Astrocyte (in vitro differentiated cells and primary cell): ENCODE measurements at regions not wholly inside any gene's neighbourhood (a gene's known extent, or its start where the extent isn't known, plus 50 kb on each side); places are given as distances from the start of the nearest gene placed in this dataset.
"Not testable (repeated sequence)": the region's sequence is repeated elsewhere in the genome, so short reads cannot be mapped to it uniquely, and the experiment has no call there.

Source experiments
- DNase-seq: peaks from one replicate; pipeline ENCODE4 v3.0.0-alpha.2; 2010; ENCODE audit warnings: low read depth
- FAIRE-seq: peaks from 2 replicates; lab custom pipeline; 2011; peaks lifted over from hg19 to GRCh38; lab: Jason Lieb, UNC
- H2AFZ ChIP-seq: 2 replicates; pipeline ENCODE4 v1.6.0; 2012; ENCODE audit warnings: low read depth, low read length, inconsistent platforms
- H3K27ac ChIP-seq: 2 replicates; pipeline ENCODE4 v1.5.1; 2011; ENCODE audit warnings: low read depth, low read length, inconsistent platforms
- H3K27me3 ChIP-seq: 2 replicates; pipeline ENCODE4 v1.6.0; 2011; ENCODE audit warnings: low read length, inconsistent platforms; ENCODE audit not compliant: insufficient read depth
- H3K36me3 ChIP-seq: 2 replicates; pipeline ENCODE4 v1.5.1; 2011; ENCODE audit warnings: low read length, inconsistent platforms; ENCODE audit not compliant: insufficient read depth
- H3K4me1 ChIP-seq: 2 replicates; pipeline ENCODE4 v1.5.1; 2011; ENCODE audit warnings: low read length, inconsistent platforms; ENCODE audit not compliant: insufficient read depth
- H3K4me2 ChIP-seq: 2 replicates; pipeline ENCODE4 v1.6.0; 2012; ENCODE audit warnings: low read length, inconsistent platforms
- H3K4me3 ChIP-seq: 2 replicates; pipeline ENCODE4 v1.5.1; 2011; ENCODE audit warnings: low read depth, mild to moderate bottlenecking, low read length, inconsistent platforms; ENCODE audit not compliant: insufficient read depth
- H3K79me2 ChIP-seq: 2 replicates; pipeline ENCODE4 v1.6.0; 2012; ENCODE audit warnings: mild to moderate bottlenecking, low read length, inconsistent platforms; ENCODE audit not compliant: insufficient read depth
- H3K9ac ChIP-seq: 2 replicates; pipeline ENCODE4 v1.6.0; 2012; ENCODE audit warnings: mild to moderate bottlenecking, low read length, inconsistent platforms
- H3K9me3 ChIP-seq: 2 replicates; pipeline ENCODE4 v1.5.1; 2012; ENCODE audit warnings: low read depth, mild to moderate bottlenecking, low read length, inconsistent platforms; ENCODE audit not compliant: insufficient read depth
- H4K20me1 ChIP-seq: 2 replicates; pipeline ENCODE4 v1.6.0; 2012; ENCODE audit warnings: low read length, inconsistent platforms; ENCODE audit not compliant: insufficient read depth
- H3K27ac Mint-ChIP-seq: one replicate; pipeline ENCODE4 v1.8.0; 2021; ENCODE audit warnings: mild to moderate bottlenecking, mixed read lengths; ENCODE audit not compliant: unreplicated experiment
- H3K27me3 Mint-ChIP-seq: one replicate; pipeline ENCODE4 v1.8.0; 2021; ENCODE audit warnings: low read depth, mixed read lengths; ENCODE audit not compliant: unreplicated experiment
- H3K36me3 Mint-ChIP-seq: one replicate; pipeline ENCODE4 v1.8.0; 2021; ENCODE audit warnings: low read depth, mixed read lengths; ENCODE audit not compliant: unreplicated experiment
- H3K4me1 Mint-ChIP-seq: one replicate; pipeline ENCODE4 v1.8.0; 2021; ENCODE audit warnings: low read depth, mixed read lengths; ENCODE audit not compliant: unreplicated experiment
- H3K4me3 Mint-ChIP-seq: one replicate; pipeline ENCODE4 v1.8.0; 2021; ENCODE audit warnings: mild to moderate bottlenecking, moderate library complexity, mixed read lengths; ENCODE audit not compliant: unreplicated experiment
- H3K9me3 Mint-ChIP-seq: one replicate; pipeline ENCODE4 v1.8.0; 2021; ENCODE audit warnings: mild to moderate bottlenecking, mixed read lengths; ENCODE audit not compliant: unreplicated experiment
- CTCF ChIP-seq: IDR thresholded peaks from 2 replicates; pipeline ENCODE4 v1.5.1; 2011; ENCODE audit warnings: low read depth, mild to moderate bottlenecking, inconsistent platforms, low read length, moderate library complexity; ENCODE audit not compliant: insufficient read depth
- EZH2 ChIP-seq: IDR thresholded peaks from 2 replicates; pipeline ENCODE4 v1.6.1; 2012; ENCODE audit warnings: mild to moderate bottlenecking, low read length, inconsistent platforms; ENCODE audit not compliant: insufficient read depth

- Mint-ChIP-seq H3K4me3 (no peak overlapping the region), H3K36me3 (no peaks in the 10 kb centered on the region), H3K9me3 (peaks cover 9% of the 10 kb centered on the region), H3K4me1 (no peaks in the 10 kb centered on the region), H3K27me3 (peaks cover 3% of the 10 kb centered on the region), H3K27ac (no peak overlapping the region)
- H3K4me1 ChIP-seq = no peaks in the 10 kb centered on the region
- no peak for TF ChIP-seq CTCF
- no peak for TF ChIP-seq EZH2
- H3K9ac ChIP-seq = no peak overlapping the region
- H3K4me3 ChIP-seq = no peak overlapping the region
- H3K27me3 ChIP-seq = no peaks in the 10 kb centered on the region
- DNase-seq (no peak), FAIRE-seq (no peak)
- H4K20me1 ChIP-seq = no peaks in the 10 kb centered on the region
- no peak overlapping the region for H3K4me2 ChIP-seq
- H3K36me3 ChIP-seq = no peaks in the 10 kb centered on the region
- no peak overlapping the region for H3K27ac ChIP-seq
- H3K9me3 ChIP-seq = no peaks in the 10 kb centered on the region
- H3K79me2 ChIP-seq = no peaks in the 10 kb centered on the region
- no peak overlapping the region for H2AFZ ChIP-seq
Measured at GRCh38 chr15:95041297-95041696, 809.9 kb downstream of the MCTP2 start.

GRCh38 chr15:95043236-95043932, 812.0 kb downstream of the MCTP2 start:
- not testable (repeated sequence) for H3K27ac Mint-ChIP-seq, H3K27me3 Mint-ChIP-seq, H3K9me3 ChIP-seq, H3K79me2 ChIP-seq, DNase-seq, H3K36me3 ChIP-seq, H4K20me1 ChIP-seq, FAIRE-seq, H3K4me1 ChIP-seq, H3K4me1 Mint-ChIP-seq, H2AFZ ChIP-seq, H3K9ac ChIP-seq, H3K4me3 Mint-ChIP-seq, H3K27me3 ChIP-seq, H3K36me3 Mint-ChIP-seq, H3K4me3 ChIP-seq, H3K4me2 ChIP-seq, H3K27ac ChIP-seq
- H3K9me3 Mint-ChIP-seq = peaks cover 19% of the 10 kb centered on the region

GRCh38 chr15:95043933-95044313, 812.6 kb downstream of the MCTP2 start:
- peaks cover 2% of the 10 kb centered on the region for H3K9me3 ChIP-seq
- H3K4me2 ChIP-seq = no peak overlapping the region
- no peak overlapping the region for H2AFZ ChIP-seq
- no peak overlapping the region for H3K27ac ChIP-seq
- Mint-ChIP-seq H3K27me3 (peaks cover 3% of the 10 kb centered on the region), H3K4me3 (no peak overlapping the region), H3K4me1 (no peaks in the 10 kb centered on the region), H3K27ac (no peak overlapping the region), H3K36me3 (no peaks in the 10 kb centered on the region), H3K9me3 (peaks cover 19% of the 10 kb centered on the region)
- H4K20me1 ChIP-seq = no peaks in the 10 kb centered on the region
- no peak overlapping the region for H3K9ac ChIP-seq
- no peaks in the 10 kb centered on the region for H3K36me3 ChIP-seq
- no peaks in the 10 kb centered on the region for H3K4me1 ChIP-seq
- no peak overlapping the region for H3K4me3 ChIP-seq
- no peaks in the 10 kb centered on the region for H3K27me3 ChIP-seq
- no peaks in the 10 kb centered on the region for H3K79me2 ChIP-seq
- no peak for DNase-seq
- no peak for FAIRE-seq
- no peak for TF ChIP-seq CTCF
- no peak for TF ChIP-seq EZH2
